HG03342 (cell line): ENCODE measurements at regions not wholly inside any gene's neighbourhood (a gene's known extent, or its start where the extent isn't known, plus 50 kb on each side); places are given as distances from the start of the nearest gene placed in this dataset.

Experiments
- ATAC-seq: cut with Tn5 transposase; IDR thresholded peaks from one replicate; pipeline ENCODE4 v1.9.1; 2021; ENCODE audit warnings: mild to moderate bottlenecking, moderate library complexity; ENCODE audit not compliant: unreplicated experiment

GRCh38 chr1:193626695-193627094 lies 440.3 kb upstream of the B3GALT2 start:
- ATAC-seq, result no peak

- no peak for ATAC-seq
Observed at GRCh38 chr1:193625255-193625654, 438.8 kb upstream of the B3GALT2 start.

DNA sequence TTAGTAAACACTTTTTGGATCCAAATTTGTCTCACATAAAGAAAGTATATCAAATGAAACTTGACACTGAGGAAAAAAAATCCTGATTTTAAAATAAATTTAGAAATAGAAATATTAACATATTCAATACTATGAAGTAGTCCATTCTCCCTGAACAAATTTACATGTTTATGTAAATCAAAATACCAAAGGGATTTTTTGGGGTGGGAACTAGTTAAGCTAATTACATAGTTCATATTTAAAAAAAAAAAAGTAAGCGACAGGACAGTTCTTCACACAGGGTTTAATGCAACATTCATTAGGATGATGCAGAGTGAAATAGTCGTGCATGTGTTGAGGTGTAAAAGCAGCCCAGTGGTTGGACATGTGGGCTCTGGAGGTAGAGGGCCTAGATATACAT lies 433.5 kb upstream of the B3GALT2 start:
- ATAC-seq, result no peak

DNA sequence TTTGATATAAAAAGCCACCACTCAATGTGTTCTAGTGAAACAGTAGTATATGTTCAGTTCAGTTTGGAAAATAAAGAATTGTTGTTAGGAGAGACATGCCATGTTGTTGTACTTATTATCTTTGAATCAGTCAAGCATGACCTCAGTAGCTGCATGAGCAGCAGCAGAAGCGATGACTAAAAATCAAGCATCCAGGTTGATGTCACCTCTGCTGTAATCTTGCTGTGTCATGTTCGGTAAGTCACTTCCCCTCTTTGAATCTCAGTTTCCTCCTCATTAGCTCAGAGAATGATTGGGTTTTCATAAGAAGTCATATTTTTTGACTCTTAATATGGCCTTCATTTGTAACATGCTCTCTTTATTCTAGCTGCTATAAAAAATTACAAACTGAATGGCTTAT lies 428.4 kb upstream of the B3GALT2 start:
- peak; percentile 70 for ATAC-seq

DNA sequence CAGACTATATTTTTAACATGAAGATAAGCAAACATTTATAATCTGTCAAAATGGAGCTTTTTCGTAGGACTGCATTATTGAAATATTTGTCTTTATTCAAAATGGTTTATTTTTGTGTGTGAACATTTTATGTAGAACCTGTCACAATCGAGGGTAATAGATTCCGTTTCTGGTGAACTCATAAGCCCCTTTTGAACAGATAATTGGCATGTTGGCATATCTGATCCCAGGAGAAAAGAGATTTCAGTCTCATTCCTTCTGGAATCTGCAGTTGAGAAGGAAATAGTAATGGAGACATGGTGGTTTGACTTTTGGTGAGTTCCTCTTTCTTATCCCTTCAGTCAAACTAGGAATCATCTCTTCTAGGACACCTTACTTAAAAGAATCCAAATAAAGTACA lies 427.9 kb upstream of the B3GALT2 start:
- ATAC-seq, result no peak

DNA sequence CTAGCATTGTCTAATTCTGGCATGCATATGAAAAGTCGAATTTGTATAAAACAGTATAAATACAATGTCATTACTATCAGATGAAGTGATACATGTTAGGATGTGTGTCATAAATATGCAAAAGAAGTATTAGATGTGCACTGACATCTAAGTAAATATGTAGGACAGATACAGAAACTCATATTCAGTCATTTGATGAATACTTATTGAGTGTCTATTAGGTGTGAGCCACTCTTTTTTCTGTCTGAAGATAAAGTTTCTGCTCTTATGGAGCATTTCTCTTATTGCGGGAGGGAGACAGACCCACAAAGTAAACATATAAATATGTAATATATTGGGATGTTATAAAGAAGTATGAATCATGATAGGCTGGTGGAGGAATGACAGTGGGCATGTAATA lies 426.6 kb upstream of the B3GALT2 start:
- ATAC-seq, result no peak

DNA sequence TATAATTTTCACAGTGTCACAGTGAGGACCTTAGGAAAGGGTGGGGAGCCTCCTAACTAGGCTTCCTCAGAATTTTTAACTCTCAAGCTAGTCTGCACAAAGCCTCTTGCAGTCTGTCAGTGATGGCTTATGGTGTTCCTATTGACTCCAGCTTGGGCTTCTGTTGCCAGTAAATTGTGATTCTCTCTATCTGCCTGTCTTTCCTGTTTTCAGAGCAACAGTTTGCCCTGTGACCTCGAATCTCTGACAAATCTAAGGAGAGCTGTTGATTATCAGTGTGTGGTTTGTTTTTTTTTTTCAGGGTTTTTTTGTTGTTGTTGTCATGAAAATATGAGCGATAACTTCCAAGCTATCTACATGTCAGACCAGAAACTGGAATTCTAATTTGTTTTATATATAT lies 423.2 kb upstream of the B3GALT2 start:
- no peak for ATAC-seq

DNA sequence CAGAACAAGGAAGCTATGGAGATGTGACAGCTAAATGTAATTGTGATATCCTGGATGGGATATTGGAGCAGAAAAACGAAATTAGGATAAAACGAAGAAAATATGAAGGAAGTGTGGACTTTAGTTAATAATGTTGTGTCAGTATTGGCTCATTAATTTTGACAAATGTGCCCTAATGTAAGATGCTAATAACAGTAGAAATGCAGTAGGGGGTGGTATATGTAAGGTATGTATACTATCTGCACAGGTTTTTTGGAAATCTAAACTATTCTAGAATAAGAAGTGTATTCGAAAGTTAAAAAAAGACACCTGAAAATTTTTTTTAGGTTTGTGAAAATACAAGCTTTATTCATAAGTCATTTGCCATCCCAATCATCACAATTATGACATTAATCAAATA lies 421.4 kb upstream of the B3GALT2 start:
- no peak for ATAC-seq

GRCh38 chr1:193606035-193606434 lies 419.6 kb upstream of the B3GALT2 start:
- ATAC-seq, result no peak

DNA sequence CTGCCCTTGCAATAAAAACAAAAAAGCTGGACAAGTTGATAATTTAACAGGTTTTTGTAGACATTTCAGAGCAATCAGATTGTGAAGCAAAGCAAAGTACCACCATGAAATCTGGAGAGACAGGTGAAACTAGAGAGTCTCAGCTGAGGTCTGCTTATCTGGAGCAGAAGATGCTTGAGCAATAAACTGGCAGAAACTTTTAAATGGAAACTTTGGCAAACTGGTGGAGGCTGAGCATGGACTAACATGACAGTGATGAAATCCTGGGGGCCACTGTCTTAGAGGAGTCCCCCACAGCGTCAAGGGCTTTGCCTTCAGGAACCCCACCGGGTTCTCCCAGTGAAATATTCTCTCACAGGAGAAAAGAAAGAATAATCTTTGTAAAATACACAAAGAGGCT lies 416.3 kb upstream of the B3GALT2 start:
- no peak for ATAC-seq

DNA sequence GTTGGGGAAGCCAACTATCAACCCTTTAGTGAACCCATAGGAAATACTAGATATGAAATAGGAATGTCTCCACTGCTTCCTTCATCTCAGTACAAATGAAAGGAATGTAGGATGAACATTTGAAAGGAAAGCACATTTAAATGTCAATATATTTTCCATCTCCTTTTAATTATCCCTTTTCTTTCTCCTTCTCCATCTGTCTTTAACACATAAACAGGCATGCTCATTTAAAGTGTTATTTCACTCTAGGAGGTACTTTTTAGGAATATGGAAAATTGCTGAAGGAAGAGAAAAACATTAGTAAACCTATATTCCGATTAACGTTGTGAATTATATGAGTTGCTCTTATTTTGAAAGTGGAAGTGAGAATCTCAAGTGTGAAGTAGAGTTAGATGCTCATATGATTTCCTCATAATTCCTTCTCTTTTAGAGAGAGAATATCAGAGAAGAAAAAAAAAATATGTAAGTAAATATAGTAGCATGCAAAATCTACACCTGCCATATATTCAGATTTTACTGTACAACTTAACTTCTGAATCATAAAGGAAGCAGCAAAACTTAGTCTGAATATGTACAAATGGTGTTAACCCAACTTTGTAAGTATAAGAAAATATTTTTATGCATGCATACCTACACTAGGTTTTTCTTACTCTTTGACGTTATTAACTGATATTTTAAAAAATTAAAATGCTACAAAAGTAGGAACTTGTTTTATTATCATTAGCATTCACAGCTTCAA lies 406.9 kb upstream of the B3GALT2 start:
- ATAC-seq, result no peak

- no peak for ATAC-seq
Observed at GRCh38 chr1:193592317-193592716, 405.9 kb upstream of the B3GALT2 start.

GRCh38 chr1:193590102-193590501 lies 403.7 kb upstream of the B3GALT2 start:
- no peak for ATAC-seq

- no peak for ATAC-seq
Observed at GRCh38 chr1:193589597-193590040, 403.2 kb upstream of the B3GALT2 start.

GRCh38 chr1:193588311-193589082 lies 402.1 kb upstream of the B3GALT2 start:
- no peak for ATAC-seq

DNA sequence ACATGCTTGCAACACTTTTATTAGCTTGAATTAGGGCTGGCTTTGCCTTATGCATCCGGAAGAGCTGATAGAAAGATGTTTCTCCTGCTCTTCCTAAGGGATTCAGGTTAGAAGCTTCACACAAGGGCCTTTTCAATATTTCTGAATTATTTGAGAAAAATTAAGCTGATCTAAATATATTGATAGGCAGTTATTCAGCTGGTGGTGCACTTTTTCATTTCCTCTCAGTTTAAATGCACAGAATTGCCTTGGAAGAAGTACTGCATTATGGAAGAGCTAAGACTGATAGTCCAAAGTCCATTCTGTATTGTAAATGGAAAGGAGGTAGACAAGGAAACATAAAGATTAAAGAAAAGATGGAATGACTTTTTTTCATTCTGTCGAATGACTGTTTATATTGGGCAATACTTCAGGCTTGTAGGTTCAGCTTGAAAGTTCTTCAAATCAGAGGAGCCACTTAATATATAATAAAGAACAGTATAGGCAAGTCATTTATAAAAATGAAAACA lies 398.4 kb upstream of the B3GALT2 start:
- ATAC-seq, result no peak

DNA sequence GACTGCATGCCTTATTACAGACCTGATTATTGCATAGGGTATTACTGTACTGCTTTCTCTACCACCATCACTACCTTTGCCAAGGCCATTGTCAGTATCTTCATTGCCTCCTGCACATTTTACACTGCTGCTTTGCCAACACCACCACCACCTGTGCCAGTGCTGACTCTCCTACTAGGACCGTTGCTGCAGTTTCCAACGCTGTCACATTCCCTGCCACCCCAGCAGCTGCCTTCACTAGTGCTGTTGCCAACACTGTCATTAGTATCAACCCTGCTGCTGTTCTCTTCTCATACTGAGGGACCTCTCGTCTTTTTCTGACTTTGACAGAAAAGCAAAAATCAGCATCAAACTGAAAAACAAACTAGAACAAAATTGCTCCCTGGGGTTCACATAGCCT lies 394.9 kb upstream of the B3GALT2 start:
- no peak for ATAC-seq

- no peak for ATAC-seq
Observed at GRCh38 chr1:193580419-193580818, 394.0 kb upstream of the B3GALT2 start.

DNA sequence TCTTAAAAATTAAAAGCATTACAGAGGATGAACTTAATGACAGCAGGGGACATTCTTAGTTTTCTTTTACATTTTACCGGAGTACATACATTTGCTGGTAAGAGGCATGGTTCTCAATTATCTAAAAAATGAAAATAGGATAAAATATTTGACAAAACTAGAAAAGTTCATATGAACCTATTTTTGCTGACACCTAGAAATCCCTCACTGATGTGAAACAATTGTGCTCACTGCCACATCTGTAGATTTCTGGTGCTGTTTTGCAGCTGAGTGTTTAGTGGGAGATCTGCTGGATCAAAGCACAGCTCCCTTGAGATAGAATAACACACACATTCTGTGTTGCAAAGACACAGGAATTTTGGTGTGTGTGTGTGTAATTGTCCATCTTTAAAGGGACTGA lies 392.9 kb upstream of the B3GALT2 start:
- no peak for ATAC-seq

- ATAC-seq, result no peak
Observed at GRCh38 chr1:193574913-193575312, 388.5 kb upstream of the B3GALT2 start.

GRCh38 chr1:193569983-193570269 lies 383.5 kb upstream of the B3GALT2 start:
- ATAC-seq, result no peak
